GM23338 (cell line): ENCODE measurements at regions not wholly inside any gene's neighbourhood (a gene's known extent, or its start where the extent isn't known, plus 50 kb on each side); places are given as distances from the start of the nearest gene placed in this dataset.

ENCODE experiments used
- CREB1 ChIP-seq: fragments of 250-450 bp; sonication (Bioruptor Pico); IDR thresholded peaks from 2 replicates; pipeline ENCODE4 v1.5.0; 2020; ENCODE audit warnings: low read depth, mild to moderate bottlenecking, moderate library complexity
- CTCF ChIP-seq, 2 experiments: fragments of 200-600 bp in 1 of 2; sonication (generic) in 1 of 2; conservative IDR thresholded peaks; 2 replicates each; pipeline versions ENCODE4 v1.5.1 to v1.6.1; 2016 to 2017; ENCODE audit warnings: antibody characterized with exemption in 2 of 2, low read depth in 2 of 2, mild to moderate bottlenecking in 2 of 2, moderate library complexity in 1 of 2
- ETS1 ChIP-seq: IDR thresholded peaks from 2 replicates; pipeline ENCODE4 v1.6.1; 2016; ENCODE audit warnings: antibody characterized with exemption
- EZH2 ChIP-seq: fragments of 200-600 bp; sonication (generic); IDR thresholded peaks from one replicate; pipeline ENCODE4 v1.8.0; 2017; ENCODE audit warnings: antibody characterized with exemption, mild to moderate bottlenecking, low read depth; ENCODE audit not compliant: unreplicated experiment
- EZH2phosphoT487 ChIP-seq: fragments of 200-600 bp; sonication (generic); IDR thresholded peaks from one replicate; pipeline ENCODE4 v1.8.1; 2018; ENCODE audit warnings: antibody characterized with exemption; ENCODE audit not compliant: unreplicated experiment
- JUNB ChIP-seq: IDR thresholded peaks from one replicate; pipeline ENCODE4 v1.6.1; 2016; ENCODE audit warnings: antibody characterized with exemption; ENCODE audit not compliant: unreplicated experiment
- NANOG ChIP-seq: IDR thresholded peaks from 2 replicates; pipeline ENCODE4 v1.6.1; 2016; ENCODE audit warnings: antibody characterized with exemption, borderline replicate concordance
- POLR2AphosphoS5 ChIP-seq: IDR thresholded peaks from 2 replicates; pipeline ENCODE4 v1.6.1; 2016; ENCODE audit warnings: antibody characterized with exemption, low read depth
- REST ChIP-seq: IDR thresholded peaks from one replicate; pipeline ENCODE4 v1.6.1; 2018; ENCODE audit warnings: antibody characterized with exemption; ENCODE audit not compliant: unreplicated experiment
- ZNF114 ChIP-seq: fragments of 250-450 bp; sonication (Bioruptor Pico); IDR thresholded peaks from 2 replicates; pipeline ENCODE4 v1.5.0; 2020; ENCODE audit warnings: mild to moderate bottlenecking, moderate library complexity
- ZNF331 ChIP-seq: fragments of 250-450 bp; sonication (Bioruptor Pico); IDR thresholded peaks from 2 replicates; pipeline ENCODE4 v1.5.0; 2020; ENCODE audit warnings: low read depth, mild to moderate bottlenecking, moderate library complexity

GRCh38 chr2:121120411-121120810 lies 164.6 kb downstream of the TFCP2L1 start:
- no peak for TF ChIP-seq EZH2phosphoT487
- no peak for TF ChIP-seq EZH2
- TF ChIP-seq CTCF (conservative IDR thresholded peaks at IDR 0.05; ENCODE audit: low read depth in 2 of 2), result no peak
- no peak for TF ChIP-seq POLR2AphosphoS5
- TF ChIP-seq ETS1, result no peak
- TF ChIP-seq CREB1, result no peak
- TF ChIP-seq REST, result no peak
- no peak for TF ChIP-seq ZNF331 (CRISPR knock-in tag)
- no peak for TF ChIP-seq JUNB
- TF ChIP-seq NANOG, result no peak
- no peak for TF ChIP-seq ZNF114 (CRISPR knock-in tag)
